Neural cell (in vitro differentiated cells): ENCODE measurements at regions not wholly inside any gene's neighbourhood (a gene's known extent, or its start where the extent isn't known, plus 50 kb on each side); places are given as distances from the start of the nearest gene placed in this dataset.

Source experiments
- H2AFZ ChIP-seq: fragments of 200-600, 300-800 bp; sonication (generic), shearing (Covaris generic); 2 replicates; pipeline ENCODE4 v1.6.0; 2014; ENCODE audit warnings: low read depth, mild to moderate bottlenecking, antibody characterized with exemption, low read length, moderate library complexity
- H3F3A ChIP-seq: fragments of 200-600 bp; shearing (Covaris generic); 2 replicates; pipeline ENCODE4 v1.6.1; 2016; ENCODE audit warnings: mild to moderate bottlenecking, moderate library complexity, mixed read lengths, antibody characterized with exemption, low read length; ENCODE audit not compliant: insufficient read depth, poor library complexity, severe bottlenecking
- H3K27ac ChIP-seq: fragments of 200-600, 300-800 bp; sonication (generic), shearing (Covaris generic); 2 replicates; pipeline ENCODE4 v1.5.1; 2014; ENCODE audit warnings: mild to moderate bottlenecking, low read length, moderate library complexity
- H3K27me3 ChIP-seq: fragments of 300-800, 200-600 bp; sonication (generic), shearing (Covaris generic); 2 replicates; pipeline ENCODE4 v1.6.0; 2014; ENCODE audit warnings: mild to moderate bottlenecking, low read depth, low read length, moderate library complexity; ENCODE audit not compliant: insufficient read depth
- H3K36me3 ChIP-seq: fragments of 300-800, 200-600 bp; sonication (generic), shearing (Covaris generic); 2 replicates; pipeline ENCODE4 v1.5.1; 2014; ENCODE audit warnings: mild to moderate bottlenecking, antibody characterized with exemption, low read length, moderate library complexity; ENCODE audit not compliant: insufficient read depth
- H3K4me2 ChIP-seq: fragments of 300-800, 200-600 bp; sonication (generic), shearing (Covaris generic); 2 replicates; pipeline ENCODE4 v1.6.0; 2014; ENCODE audit warnings: mild to moderate bottlenecking, low read length
- H3K4me3 ChIP-seq: fragments of 300-800, 200-600 bp; sonication (generic), shearing (Covaris generic); 2 replicates; pipeline ENCODE4 v1.5.1; 2014; ENCODE audit warnings: mild to moderate bottlenecking, low read length, moderate library complexity
- H3K79me2 ChIP-seq: fragments of 200-600 bp; shearing (Covaris generic); replicated peaks from 2 replicates; pipeline ENCODE4 v1.6.0; 2014; ENCODE audit warnings: mild to moderate bottlenecking, low read length, moderate library complexity; ENCODE audit not compliant: insufficient read depth
- H3K9ac ChIP-seq: fragments of 300-800, 200-600 bp; sonication (generic), shearing (Covaris generic); 2 replicates; pipeline ENCODE4 v1.6.1; 2016; ENCODE audit warnings: mild to moderate bottlenecking, low read length, mixed read lengths
- H3K9me2 ChIP-seq: fragments of 200-600 bp; shearing (Covaris generic); 2 replicates; pipeline ENCODE4 v1.6.1; 2016; ENCODE audit warnings: mild to moderate bottlenecking, low read length, mixed read lengths; ENCODE audit not compliant: insufficient read depth
- H3K9me3 ChIP-seq: fragments of 200-600, 300-800 bp; sonication (generic), shearing (Covaris generic); 2 replicates; pipeline ENCODE4 v1.6.1; 2016; ENCODE audit warnings: mild to moderate bottlenecking, mixed run types, low read length, moderate library complexity, mixed read lengths
- H4K20me1 ChIP-seq: fragments of 200-600 bp; shearing (Covaris generic); 2 replicates; pipeline ENCODE4 v1.6.1; 2016; ENCODE audit warnings: mild to moderate bottlenecking, mixed run types; ENCODE audit not compliant: insufficient read depth
- EP300 ChIP-seq: fragments of 450-650 bp; conservative IDR thresholded peaks from 2 replicates; pipeline ENCODE4 v1.6.1; 2014; ENCODE audit warnings: antibody characterized with exemption, mild to moderate bottlenecking, moderate library complexity; ENCODE audit not compliant: poor library complexity, severe bottlenecking
- EZH2 ChIP-seq: fragments of 200-600, 300-800 bp; shearing (Covaris generic), sonication (generic); IDR thresholded peaks from 2 replicates; pipeline ENCODE4 v1.6.1; 2014; ENCODE audit warnings: antibody characterized with exemption, low read length, borderline replicate concordance, mild to moderate bottlenecking; ENCODE audit not compliant: insufficient read depth, poor library complexity, severe bottlenecking
- MXI1 ChIP-seq: fragments of 450-650 bp; conservative IDR thresholded peaks from 2 replicates; pipeline ENCODE4 v1.6.1; 2014; ENCODE audit warnings: antibody characterized with exemption, mild to moderate bottlenecking; ENCODE audit not compliant: poor library complexity, severe bottlenecking
- POLR2AphosphoS5 ChIP-seq: IDR thresholded peaks from 2 replicates; pipeline ENCODE4 v1.6.1; 2012
- RAD21 ChIP-seq: fragments of 450-650 bp; conservative IDR thresholded peaks from 2 replicates; pipeline ENCODE4 v1.6.1; 2014; ENCODE audit warnings: antibody characterized with exemption, mild to moderate bottlenecking, moderate library complexity
- SMC3 ChIP-seq: fragments of 450-650 bp; conservative IDR thresholded peaks from 2 replicates; pipeline ENCODE4 v1.6.1; 2014; ENCODE audit warnings: antibody characterized with exemption, mild to moderate bottlenecking, moderate library complexity; ENCODE audit not compliant: poor library complexity
- TAF1 ChIP-seq: IDR thresholded peaks from 2 replicates; pipeline ENCODE4 v1.6.1; 2012; ENCODE audit warnings: low read depth
- TF ChIP-seq, protein P1 (sequence below): fragments of 450-650 bp; IDR thresholded peaks from 2 replicates; pipeline ENCODE4 v1.5.1; 2014; ENCODE audit warnings: antibody characterized with exemption, mild to moderate bottlenecking, moderate library complexity; ENCODE audit not compliant: poor library complexity, severe bottlenecking
- TF ChIP-seq, protein P2 (sequence below): IDR thresholded peaks from 2 replicates; pipeline ENCODE4 v1.6.1; 2012; ENCODE audit warnings: borderline replicate concordance

DNA sequence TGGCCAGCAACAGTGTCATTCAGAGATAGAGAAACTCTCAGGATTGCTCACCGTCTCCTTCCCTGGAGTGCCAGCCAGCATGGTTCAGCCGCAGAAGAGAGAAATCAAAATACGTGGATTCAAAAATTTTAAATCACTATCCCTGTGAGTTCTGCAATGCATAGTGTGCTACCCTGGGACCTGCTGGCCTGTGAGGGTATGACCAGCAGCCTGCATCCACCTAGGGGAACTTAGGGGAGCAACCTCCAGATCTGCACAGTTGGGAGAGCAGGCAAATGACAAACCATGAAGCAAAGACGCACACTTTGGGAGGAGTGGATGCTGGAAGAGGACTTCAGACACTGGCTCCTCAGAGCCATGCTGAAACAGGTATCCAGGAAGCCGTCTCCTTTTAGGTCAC, 639.3 kb downstream of the TNS3 start:
- Histone ChIP-seq H3K79me2 (no peaks in the 10 kb centered on the region), H3F3A (no peaks in the 10 kb centered on the region), H3K4me2 (no peak overlapping the region), H2AFZ (no peak overlapping the region), H3K9me2 (no peaks in the 10 kb centered on the region), H3K27me3 (no peaks in the 10 kb centered on the region), H3K36me3 (no peaks in the 10 kb centered on the region), H3K9ac (no peak overlapping the region), H3K27ac (no peak overlapping the region), H4K20me1 (no peaks in the 10 kb centered on the region), H3K4me3 (no peak overlapping the region), H3K9me3 (no peaks in the 10 kb centered on the region)
- no peak for TF ChIP-seq SMC3
- TF ChIP-seq, protein P1, sequence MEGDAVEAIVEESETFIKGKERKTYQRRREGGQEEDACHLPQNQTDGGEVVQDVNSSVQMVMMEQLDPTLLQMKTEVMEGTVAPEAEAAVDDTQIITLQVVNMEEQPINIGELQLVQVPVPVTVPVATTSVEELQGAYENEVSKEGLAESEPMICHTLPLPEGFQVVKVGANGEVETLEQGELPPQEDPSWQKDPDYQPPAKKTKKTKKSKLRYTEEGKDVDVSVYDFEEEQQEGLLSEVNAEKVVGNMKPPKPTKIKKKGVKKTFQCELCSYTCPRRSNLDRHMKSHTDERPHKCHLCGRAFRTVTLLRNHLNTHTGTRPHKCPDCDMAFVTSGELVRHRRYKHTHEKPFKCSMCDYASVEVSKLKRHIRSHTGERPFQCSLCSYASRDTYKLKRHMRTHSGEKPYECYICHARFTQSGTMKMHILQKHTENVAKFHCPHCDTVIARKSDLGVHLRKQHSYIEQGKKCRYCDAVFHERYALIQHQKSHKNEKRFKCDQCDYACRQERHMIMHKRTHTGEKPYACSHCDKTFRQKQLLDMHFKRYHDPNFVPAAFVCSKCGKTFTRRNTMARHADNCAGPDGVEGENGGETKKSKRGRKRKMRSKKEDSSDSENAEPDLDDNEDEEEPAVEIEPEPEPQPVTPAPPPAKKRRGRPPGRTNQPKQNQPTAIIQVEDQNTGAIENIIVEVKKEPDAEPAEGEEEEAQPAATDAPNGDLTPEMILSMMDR, result no peak
- no peak for TF ChIP-seq RAD21
- TF ChIP-seq TAF1, result no peak
- no peak for TF ChIP-seq EZH2
- TF ChIP-seq, protein P2, sequence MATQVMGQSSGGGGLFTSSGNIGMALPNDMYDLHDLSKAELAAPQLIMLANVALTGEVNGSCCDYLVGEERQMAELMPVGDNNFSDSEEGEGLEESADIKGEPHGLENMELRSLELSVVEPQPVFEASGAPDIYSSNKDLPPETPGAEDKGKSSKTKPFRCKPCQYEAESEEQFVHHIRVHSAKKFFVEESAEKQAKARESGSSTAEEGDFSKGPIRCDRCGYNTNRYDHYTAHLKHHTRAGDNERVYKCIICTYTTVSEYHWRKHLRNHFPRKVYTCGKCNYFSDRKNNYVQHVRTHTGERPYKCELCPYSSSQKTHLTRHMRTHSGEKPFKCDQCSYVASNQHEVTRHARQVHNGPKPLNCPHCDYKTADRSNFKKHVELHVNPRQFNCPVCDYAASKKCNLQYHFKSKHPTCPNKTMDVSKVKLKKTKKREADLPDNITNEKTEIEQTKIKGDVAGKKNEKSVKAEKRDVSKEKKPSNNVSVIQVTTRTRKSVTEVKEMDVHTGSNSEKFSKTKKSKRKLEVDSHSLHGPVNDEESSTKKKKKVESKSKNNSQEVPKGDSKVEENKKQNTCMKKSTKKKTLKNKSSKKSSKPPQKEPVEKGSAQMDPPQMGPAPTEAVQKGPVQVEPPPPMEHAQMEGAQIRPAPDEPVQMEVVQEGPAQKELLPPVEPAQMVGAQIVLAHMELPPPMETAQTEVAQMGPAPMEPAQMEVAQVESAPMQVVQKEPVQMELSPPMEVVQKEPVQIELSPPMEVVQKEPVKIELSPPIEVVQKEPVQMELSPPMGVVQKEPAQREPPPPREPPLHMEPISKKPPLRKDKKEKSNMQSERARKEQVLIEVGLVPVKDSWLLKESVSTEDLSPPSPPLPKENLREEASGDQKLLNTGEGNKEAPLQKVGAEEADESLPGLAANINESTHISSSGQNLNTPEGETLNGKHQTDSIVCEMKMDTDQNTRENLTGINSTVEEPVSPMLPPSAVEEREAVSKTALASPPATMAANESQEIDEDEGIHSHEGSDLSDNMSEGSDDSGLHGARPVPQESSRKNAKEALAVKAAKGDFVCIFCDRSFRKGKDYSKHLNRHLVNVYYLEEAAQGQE, result no peak
- no peak for TF ChIP-seq POLR2AphosphoS5
- no peak for TF ChIP-seq EP300
- TF ChIP-seq MXI1, result no peak

DNA sequence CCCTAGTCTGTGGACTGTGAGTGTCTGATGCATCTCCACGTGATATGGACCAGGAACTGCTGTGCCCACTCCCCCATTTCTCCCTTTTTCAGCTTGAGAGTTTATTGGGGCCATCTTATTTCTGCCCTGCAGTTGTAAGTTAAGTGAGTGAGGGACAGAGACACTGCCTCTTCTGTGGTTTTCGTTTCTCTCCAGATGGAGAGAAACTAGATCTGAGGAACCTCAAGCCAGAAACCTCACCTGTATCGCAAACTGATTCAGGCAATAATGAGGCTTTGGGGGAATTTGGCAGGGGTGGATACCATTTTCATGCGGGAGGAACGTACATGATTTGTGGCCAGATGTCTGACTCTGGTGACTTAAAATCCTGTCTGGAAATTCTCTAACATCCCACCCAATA, 641.7 kb downstream of the TNS3 start:
- Histone ChIP-seq H3K36me3 (no peaks in the 10 kb centered on the region), H3K4me3 (no peak overlapping the region), H3K9me2 (no peaks in the 10 kb centered on the region), H2AFZ (no peak overlapping the region), H4K20me1 (no peaks in the 10 kb centered on the region), H3K4me2 (no peak overlapping the region), H3K27ac (no peak overlapping the region), H3K27me3 (no peaks in the 10 kb centered on the region), H3K9me3 (no peaks in the 10 kb centered on the region), H3K9ac (no peak overlapping the region), H3F3A (no peaks in the 10 kb centered on the region), H3K79me2 (no peaks in the 10 kb centered on the region)
- TF ChIP-seq RAD21 (no peak), EP300 (no peak), TAF1 (no peak), POLR2AphosphoS5 (no peak), MXI1 (no peak), EZH2 (no peak), SMC3 (no peak)
- TF ChIP-seq, protein P2, result no peak
- TF ChIP-seq, protein P1, result no peak
